AG09309 (cell line): ENCODE measurements at regions not wholly inside any gene's neighbourhood (a gene's known extent, or its start where the extent isn't known, plus 50 kb on each side); places are given as distances from the start of the nearest gene placed in this dataset.

Source experiments
- DNase-seq: peaks from one replicate; pipeline ENCODE4 v3.0.0-alpha.2; 2010; ENCODE audit warnings: low read depth
- H3K4me3 ChIP-seq: 2 replicates; pipeline ENCODE4 v1.5.1; 2011; ENCODE audit warnings: mild to moderate bottlenecking, low read depth, low read length, moderate library complexity; ENCODE audit not compliant: control insufficient read depth
- CTCF ChIP-seq: IDR thresholded peaks from 2 replicates; pipeline ENCODE4 v1.5.1; 2011; ENCODE audit warnings: mild to moderate bottlenecking, low read depth, low read length, inconsistent platforms; ENCODE audit not compliant: insufficient read depth, control insufficient read depth; ENCODE audit errors: missing control alignments

GRCh38 chr1:181312946-181313345 is 170.4 kb upstream of the CACNA1E start:
- no peak for TF ChIP-seq CTCF
- H3K4me3 ChIP-seq, result no peak overlapping the region
- DNase-seq, result no peak

- no peak for TF ChIP-seq CTCF
- no peak overlapping the region for H3K4me3 ChIP-seq
- no peak for DNase-seq
These were observed 169.9 kb upstream of the CACNA1E start for GRCh38 chr1:181313466-181313865.

GRCh38 chr1:181314010-181314409 is 169.3 kb upstream of the CACNA1E start:
- no peak overlapping the region for H3K4me3 ChIP-seq
- no peak for DNase-seq
- no peak for TF ChIP-seq CTCF

GRCh38 chr1:181314959-181315358 is 168.4 kb upstream of the CACNA1E start:
- H3K4me3 ChIP-seq, result no peak overlapping the region
- no peak for DNase-seq
- no peak for TF ChIP-seq CTCF

- H3K4me3 ChIP-seq, result no peak overlapping the region
- no peak for TF ChIP-seq CTCF
- no peak for DNase-seq
These were observed 165.9 kb upstream of the CACNA1E start for GRCh38 chr1:181317261-181317930.

- H3K4me3 ChIP-seq, result no peak overlapping the region
- DNase-seq, result no peak
- no peak for TF ChIP-seq CTCF
These were observed 165.1 kb upstream of the CACNA1E start for GRCh38 chr1:181318022-181318857.
